Pancreas (tissue), 10 donors: ENCODE measurements at regions not wholly inside any gene's neighbourhood (a gene's known extent, or its start where the extent isn't known, plus 50 kb on each side); places are given as distances from the start of the nearest gene placed in this dataset.

Experiments
- ATAC-seq, 4 donors: fragments of 200-7000 bp; cut with Tn5 transposase; one replicate each; pipeline versions ENCODE4 v1.8.0 to v1.9.1; 2020; ENCODE audit warnings: mild to moderate bottlenecking in 4 of 4, moderate library complexity in 4 of 4
- DNase-seq, 6 donors: peaks; one replicate each; pipeline ENCODE4 v3.0.0-alpha.2; 2020
- FAIRE-seq: peaks from 2 replicates; lab custom pipeline; 2012; peaks lifted over from hg19 to GRCh38; lab: Jason Lieb, UNC
- H3K27ac ChIP-seq, 4 donors: fragments of 200-600 bp; sonication (generic); 1 replicate in 3 of 4; 2 replicates in 1 of 4; pipeline versions ENCODE4 v1.5.0 to v1.8.0; 2020
- H3K27me3 ChIP-seq, 4 donors: fragments of 200-600 bp; one replicate each; pipeline ENCODE4 v1.8.0; 2021
- H3K36me3 ChIP-seq, 3 donors: fragments of 200-600 bp; sonication (generic) in 1 of 3; one replicate each; pipeline versions ENCODE4 v1.5.0 to v1.8.0; 2020 to 2021
- H3K4me1 ChIP-seq, 3 donors: fragments of 200-600 bp; one replicate each; pipeline ENCODE4 v1.8.0; 2021
- H3K4me3 ChIP-seq, 4 donors: fragments of 200-600 bp; sonication (generic) in 2 of 4; one replicate each; pipeline versions ENCODE4 v1.5.0 to v1.8.0; 2020 to 2021
- H3K9me3 ChIP-seq, 4 donors: fragments of 200-600 bp; one replicate each; pipeline ENCODE4 v1.8.0; 2021
- WGBS, 2 donors: extraction: QIAGEN DNeasy Blood & Tissue Kit; methylation state at CpG; one replicate each; pipeline ENCODE4 v1.1.7; 2013; 5-methylcytosine and 5-hydroxymethylcytosine counted together
- intact Hi-C, 3 donors: fragments of 100-400 bp; cut with DNase I; formaldehyde crosslinking; loops; one replicate each; pipeline versions ENCODE4 v1.11.1 to v1.14.2; 2022
- TF ChIP-seq, protein P1 (sequence below), 4 donors: fragments of 200-600 bp; sonication (generic) in 3 of 4; IDR thresholded peaks; one replicate each; pipeline versions ENCODE4 v1.5.0 to v1.8.0; 2021; ENCODE audit warnings: antibody characterized with exemption in 4 of 4
- donor health status: healthy with polysubstance abuse.
- donor health status: DM: no; HTN: no; CAD: no; lungs with moderate emphysema.
- donor health status: DM: no; HTN: no; CAD: no.
- donor health status: control.
- donor health status: control.
- donor health status: Bipolar disorder and iron deficiency.
- donor health status: DM: yes; HTN: yes; CAD: no.
- donor health status: DM: no; HTN: no; CAD: no.
- donor health status: DM: no; HTN: no; CAD: no.
- donor health status: DM: yes; HTN: yes; CAD: no.

DNA sequence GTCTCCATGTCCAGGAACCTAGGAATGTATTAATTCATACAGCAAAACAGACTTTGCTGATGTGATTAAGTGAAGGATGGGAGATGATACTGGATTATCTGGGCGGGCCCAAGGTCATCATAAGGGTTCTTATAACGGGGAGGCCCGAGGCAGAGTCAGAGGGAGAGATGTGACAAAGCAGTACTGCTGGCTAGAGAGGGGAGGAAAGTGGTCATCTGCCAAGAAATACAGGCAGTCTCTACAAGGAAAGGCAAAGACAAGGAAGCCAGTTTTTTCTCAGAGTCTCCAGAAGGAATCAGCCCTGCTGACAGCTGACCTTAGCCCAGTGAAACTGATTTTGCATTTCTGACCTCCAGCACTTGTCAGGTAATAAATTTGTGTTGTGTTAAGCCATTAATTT, 66.2 kb upstream of the CORO2B start:
- WGBS, 2 donors, result 63 to 70% methylated on average over 3 of the region's 3 CpGs
- no peak overlapping the region for H3K27ac ChIP-seq
- TF ChIP-seq, protein P1, sequence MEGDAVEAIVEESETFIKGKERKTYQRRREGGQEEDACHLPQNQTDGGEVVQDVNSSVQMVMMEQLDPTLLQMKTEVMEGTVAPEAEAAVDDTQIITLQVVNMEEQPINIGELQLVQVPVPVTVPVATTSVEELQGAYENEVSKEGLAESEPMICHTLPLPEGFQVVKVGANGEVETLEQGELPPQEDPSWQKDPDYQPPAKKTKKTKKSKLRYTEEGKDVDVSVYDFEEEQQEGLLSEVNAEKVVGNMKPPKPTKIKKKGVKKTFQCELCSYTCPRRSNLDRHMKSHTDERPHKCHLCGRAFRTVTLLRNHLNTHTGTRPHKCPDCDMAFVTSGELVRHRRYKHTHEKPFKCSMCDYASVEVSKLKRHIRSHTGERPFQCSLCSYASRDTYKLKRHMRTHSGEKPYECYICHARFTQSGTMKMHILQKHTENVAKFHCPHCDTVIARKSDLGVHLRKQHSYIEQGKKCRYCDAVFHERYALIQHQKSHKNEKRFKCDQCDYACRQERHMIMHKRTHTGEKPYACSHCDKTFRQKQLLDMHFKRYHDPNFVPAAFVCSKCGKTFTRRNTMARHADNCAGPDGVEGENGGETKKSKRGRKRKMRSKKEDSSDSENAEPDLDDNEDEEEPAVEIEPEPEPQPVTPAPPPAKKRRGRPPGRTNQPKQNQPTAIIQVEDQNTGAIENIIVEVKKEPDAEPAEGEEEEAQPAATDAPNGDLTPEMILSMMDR (IDR thresholded peaks at IDR 0.05), result no peak
- no peaks in the 10 kb centered on the region for H3K27me3 ChIP-seq
- intact Hi-C loops, result no loop called here
- FAIRE-seq, result no peak
- no peak for ATAC-seq
- H3K4me3 ChIP-seq, result no peak overlapping the region
- H3K4me1 ChIP-seq, result no peaks in the 10 kb centered on the region
- no peaks in the 10 kb centered on the region for H3K36me3 ChIP-seq
- DNase-seq, result no peak
- no peaks in the 10 kb centered on the region for H3K9me3 ChIP-seq

DNA sequence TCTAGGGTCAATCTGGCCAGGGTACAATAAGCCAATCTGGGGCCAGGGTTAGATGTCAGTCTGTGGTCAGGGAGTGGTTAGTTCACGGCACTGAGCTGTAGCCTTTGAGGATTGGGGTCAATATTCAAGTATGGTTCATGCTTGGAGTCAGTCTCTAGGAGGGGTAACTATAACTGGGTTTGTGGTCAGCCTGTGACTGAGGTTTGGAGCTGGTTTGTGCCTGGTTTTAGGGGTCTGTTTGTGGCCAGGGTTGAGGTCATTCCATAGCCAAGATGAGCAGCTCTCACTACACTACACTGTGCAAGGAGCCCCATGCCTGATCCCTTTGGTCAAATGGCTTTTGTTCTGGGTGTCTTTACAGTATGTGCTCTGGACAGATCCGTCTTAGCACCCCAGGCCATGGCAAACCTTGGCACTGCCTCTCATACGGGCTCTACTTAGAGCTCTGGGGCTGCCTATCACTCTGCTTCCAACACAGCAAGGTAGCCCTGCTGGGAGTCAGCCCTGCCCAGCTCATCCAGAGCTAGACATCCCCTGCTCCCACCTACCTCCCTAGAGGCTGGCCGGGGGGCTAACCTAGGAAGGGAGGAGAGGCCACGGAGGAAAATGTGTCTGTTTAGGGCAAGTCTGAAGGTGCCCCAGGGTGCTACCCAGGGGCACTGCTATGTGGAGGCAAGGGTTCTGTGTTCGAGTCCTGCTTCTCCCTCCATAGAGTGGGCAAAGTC, 63.3 kb upstream of the CORO2B start:
- H3K27me3 ChIP-seq, result no peaks in the 10 kb centered on the region
- no peaks in the 10 kb centered on the region for H3K9me3 ChIP-seq
- 67 to 69% methylated on average over 6 of the region's 6 CpGs for WGBS, 2 donors
- H3K27ac ChIP-seq, result no peak overlapping the region
- no peak overlapping the region for H3K4me3 ChIP-seq
- no peak for FAIRE-seq
- intact Hi-C loops, result no loop called here
- ATAC-seq, result no peak
- TF ChIP-seq, protein P1 (IDR thresholded peaks at IDR 0.05), result no peak
- H3K4me1 ChIP-seq, result no peaks in the 10 kb centered on the region
- DNase-seq, result no peak
- no peaks in the 10 kb centered on the region for H3K36me3 ChIP-seq

DNA sequence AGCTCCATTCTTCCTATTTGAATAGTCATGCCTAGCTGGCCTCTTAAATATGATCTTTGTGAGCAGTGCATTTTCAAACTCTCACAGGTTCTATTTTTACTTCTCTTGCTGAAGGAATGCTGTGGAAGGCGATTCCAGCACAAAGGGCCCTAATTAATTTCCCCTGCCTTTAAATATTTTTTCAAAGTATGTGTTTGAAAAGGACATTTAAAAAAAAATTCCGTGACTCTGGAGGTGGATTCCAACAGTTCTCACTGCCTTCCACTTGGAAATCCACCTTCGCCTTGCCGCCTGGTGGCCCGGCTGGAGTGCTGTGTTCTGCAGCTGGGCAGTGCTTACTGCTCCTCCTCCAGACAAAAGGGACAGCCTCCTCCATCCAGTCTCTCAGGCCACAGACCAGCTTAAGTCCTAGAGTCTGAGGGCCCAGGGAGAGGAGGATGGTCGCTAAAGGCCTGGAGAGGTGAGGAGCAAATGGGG, 61.5 kb upstream of the CORO2B start:
- no peak for ATAC-seq
- FAIRE-seq, result no peak
- TF ChIP-seq, protein P1 (IDR thresholded peaks at IDR 0.05), result no peak
- intact Hi-C loops, result no loop called here
- H3K27ac ChIP-seq, result no peak overlapping the region
- H3K4me1 ChIP-seq, result no peaks in the 10 kb centered on the region
- no peaks in the 10 kb centered on the region for H3K9me3 ChIP-seq
- no peak overlapping the region for H3K4me3 ChIP-seq
- H3K27me3 ChIP-seq, result no peaks in the 10 kb centered on the region
- H3K36me3 ChIP-seq, result no peaks in the 10 kb centered on the region
- WGBS, 2 donors, result 83% methylated on average over 6 of the region's 6 CpGs
- no peak for DNase-seq

DNA sequence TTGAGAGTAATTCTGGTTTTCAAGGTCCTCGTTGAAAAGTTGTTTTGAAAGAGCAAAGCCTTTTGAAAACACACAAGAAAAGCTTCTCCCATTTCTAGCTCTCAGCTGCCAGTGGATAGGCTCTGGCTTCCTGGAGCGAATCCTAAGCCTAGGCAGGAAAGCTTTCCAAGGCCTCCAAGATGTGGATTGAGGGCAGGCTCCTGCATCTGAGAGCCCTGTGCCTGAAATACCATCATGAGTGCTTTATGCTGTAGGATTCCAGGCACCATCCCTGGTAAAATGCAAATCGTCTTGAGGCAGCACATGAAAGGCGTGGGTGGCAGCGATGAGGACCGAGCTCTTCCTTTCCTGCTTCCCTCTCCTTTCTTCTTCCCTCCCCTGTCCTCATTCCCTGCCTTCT, 60.7 kb upstream of the CORO2B start:
- DNase-seq (no peak), FAIRE-seq (no peak), ATAC-seq (no peak)
- H3K4me3 ChIP-seq, result no peak overlapping the region
- no peaks in the 10 kb centered on the region for H3K4me1 ChIP-seq
- no peaks in the 10 kb centered on the region for H3K27me3 ChIP-seq
- no peaks in the 10 kb centered on the region for H3K9me3 ChIP-seq
- TF ChIP-seq, protein P1 (IDR thresholded peaks at IDR 0.05), result no peak
- intact Hi-C loops, result no loop called here
- WGBS, 2 donors, result 77 to 78% methylated on average over 6 of the region's 6 CpGs
- no peaks in the 10 kb centered on the region for H3K36me3 ChIP-seq
- H3K27ac ChIP-seq, result no peak overlapping the region

DNA sequence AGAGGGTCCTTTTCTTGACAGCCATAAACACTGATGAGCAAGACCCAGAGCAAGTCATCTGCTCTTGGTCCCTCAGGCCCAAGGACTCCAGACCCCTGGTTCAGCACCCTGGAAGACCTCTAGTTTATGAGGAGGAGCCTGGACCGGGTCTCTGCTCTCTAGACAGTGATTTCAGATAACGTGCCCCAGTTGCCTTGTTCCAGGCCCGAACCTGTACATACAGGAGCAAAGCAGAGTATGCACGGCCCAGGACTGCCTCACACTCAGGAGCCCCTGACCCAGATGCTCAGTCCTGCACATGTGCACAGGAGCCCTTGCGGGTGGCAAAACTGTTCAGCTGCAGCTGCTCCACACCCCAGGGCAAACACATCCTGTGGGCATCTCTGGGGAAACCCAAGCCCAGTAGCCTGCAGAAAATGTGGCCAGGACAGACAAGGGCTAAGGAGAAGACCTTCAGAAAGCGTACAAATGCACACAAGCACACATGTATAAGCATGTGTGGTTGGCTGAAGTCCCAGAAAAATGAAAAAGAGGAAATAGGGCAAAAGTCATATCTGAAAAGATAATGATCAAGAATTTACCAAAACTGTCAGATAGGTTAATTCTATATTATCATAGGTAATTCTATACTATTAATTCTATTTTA, 59.9 kb upstream of the CORO2B start:
- ATAC-seq, result no peak
- Histone ChIP-seq H3K36me3 (no peaks in the 10 kb centered on the region), H3K4me1 (no peaks in the 10 kb centered on the region), H3K9me3 (no peaks in the 10 kb centered on the region), H3K27ac (no peak overlapping the region), H3K27me3 (no peaks in the 10 kb centered on the region), H3K4me3 (no peak overlapping the region)
- FAIRE-seq, result no peak
- DNase-seq, result no peak
- 69 to 74% methylated on average over 6 of the region's 6 CpGs for WGBS, 2 donors
- intact Hi-C loops, result no loop called here
- TF ChIP-seq, protein P1 (IDR thresholded peaks at IDR 0.05), result no peak
